HTERT RPE-1 (cell line): ENCODE measurements at regions not wholly inside any gene's neighbourhood (a gene's known extent, or its start where the extent isn't known, plus 50 kb on each side); places are given as distances from the start of the nearest gene placed in this dataset.

Experiments used
- in situ Hi-C: fragments of 300-500 bp; cut with MboI; formaldehyde crosslinking; loops from 4 replicates; pipeline ENCODE4 v1.14.3; 2020; ENCODE audit warnings: low sequenced_read_pairs

DNA sequence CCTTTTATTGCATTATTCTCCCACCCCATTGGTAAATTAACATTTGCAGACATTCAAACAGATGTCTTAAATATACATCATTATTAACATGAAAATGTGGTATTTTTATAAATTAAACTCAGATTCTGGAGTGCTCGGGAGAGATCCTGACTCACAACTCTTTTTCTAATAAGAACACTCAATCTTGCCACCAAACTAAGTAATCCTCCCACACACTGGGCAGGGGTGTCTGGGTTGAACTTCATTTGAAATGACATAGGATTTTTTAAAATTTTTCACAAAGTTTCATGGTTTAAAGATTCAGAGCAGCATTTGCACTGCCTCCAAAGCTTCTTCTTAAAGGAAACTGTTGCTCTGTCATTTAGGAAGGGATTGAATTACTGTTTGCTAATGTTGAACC is 754.3 kb downstream of the MECOM start:
- in situ Hi-C loops: no loop called here

DNA sequence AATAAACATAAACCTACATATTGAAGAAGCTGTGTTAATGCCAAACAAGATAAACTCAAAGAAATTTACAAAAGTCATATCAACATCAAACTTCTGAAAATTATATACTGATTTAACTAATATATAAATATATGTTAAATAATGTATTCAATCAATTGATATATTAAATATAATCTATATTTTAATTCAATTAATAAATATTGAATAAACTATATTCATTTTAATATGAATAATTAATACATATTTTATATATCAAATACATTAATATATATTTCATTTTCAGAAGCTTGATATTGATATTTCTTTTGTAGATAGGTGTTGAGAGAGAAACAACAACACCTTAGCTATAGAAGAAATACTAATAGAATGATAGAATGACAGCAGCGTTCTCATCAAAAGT is 768.1 kb downstream of the MECOM start:
- in situ Hi-C loops: no loop called here

DNA sequence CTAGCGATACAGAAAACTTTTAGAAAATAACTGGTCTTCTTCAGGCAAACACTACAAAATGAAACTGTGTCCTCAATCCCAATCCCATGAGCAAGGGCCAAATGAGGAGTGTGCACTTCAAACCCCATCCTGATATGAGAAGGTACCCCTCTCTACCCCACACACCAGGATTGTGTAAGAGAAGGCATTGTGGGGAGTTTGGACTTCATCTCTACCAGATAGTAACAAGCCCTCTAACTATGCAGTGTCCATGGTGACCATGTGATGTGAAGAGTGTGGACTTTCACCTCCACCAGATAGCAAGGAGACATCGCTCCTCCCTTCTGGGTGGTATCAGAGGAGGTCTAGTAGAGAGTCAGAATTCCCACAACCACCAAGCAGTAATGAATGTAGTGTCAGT is 769.3 kb downstream of the MECOM start:
- in situ Hi-C loops: no loop called here

DNA sequence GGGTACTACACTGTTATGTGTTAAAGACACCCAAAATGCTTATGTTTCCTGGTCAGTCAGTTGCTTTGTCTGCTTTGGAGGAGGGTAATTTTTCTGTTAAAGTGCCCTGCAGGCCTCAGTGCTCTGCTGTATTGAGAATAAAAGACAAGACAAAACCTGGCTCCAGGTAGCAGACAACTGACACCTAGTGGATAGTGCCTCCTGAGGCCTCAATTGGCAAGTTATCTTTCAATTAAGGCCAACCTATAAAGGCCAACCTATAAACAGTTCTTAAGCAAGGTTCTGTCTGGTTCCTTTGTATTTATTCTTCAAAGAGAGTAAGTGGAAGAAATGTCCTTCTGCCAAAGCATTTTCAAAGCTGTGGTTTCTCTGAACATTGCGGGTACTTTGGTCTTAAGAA is 773.8 kb downstream of the MECOM start:
- in situ Hi-C loops: no loop called here

DNA sequence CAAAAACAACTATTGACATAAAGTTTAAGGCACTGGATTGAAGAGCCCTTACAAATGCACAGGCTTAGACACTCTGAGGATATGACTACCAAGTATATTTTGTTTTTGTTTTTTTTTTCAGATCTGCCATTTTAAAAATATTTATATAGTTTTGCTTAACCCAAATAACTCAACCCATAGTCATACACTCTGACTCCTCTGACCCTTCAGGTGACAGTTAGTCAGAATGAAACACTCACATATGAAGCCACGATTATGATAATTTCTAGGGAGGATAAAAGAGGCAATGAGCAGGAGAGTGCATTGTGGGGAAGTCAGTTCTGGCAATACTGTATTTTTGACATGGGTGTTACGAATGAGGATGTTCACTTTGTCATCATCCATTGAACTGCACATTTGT is 774.7 kb downstream of the MECOM start:
- in situ Hi-C loops: no loop called here

DNA sequence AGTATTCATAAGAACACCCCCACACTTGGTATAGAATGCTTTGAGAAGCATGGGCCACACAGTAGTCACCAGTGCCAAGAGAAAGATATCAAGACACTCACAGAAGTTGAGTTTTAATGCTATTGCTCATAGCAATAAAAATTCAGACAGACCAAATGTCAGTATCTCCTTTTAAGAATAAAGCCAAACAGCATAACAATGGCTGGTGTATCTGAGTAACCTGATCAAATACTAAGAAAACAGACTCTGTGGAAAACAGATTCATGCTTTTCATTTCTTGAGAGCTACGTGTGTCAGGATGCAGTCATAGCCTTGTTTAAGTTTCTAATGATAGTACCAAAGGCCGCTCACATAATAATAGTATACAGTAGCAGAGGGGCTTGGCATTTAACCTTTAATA is 778.5 kb downstream of the MECOM start:
- in situ Hi-C loops: no loop called here

DNA sequence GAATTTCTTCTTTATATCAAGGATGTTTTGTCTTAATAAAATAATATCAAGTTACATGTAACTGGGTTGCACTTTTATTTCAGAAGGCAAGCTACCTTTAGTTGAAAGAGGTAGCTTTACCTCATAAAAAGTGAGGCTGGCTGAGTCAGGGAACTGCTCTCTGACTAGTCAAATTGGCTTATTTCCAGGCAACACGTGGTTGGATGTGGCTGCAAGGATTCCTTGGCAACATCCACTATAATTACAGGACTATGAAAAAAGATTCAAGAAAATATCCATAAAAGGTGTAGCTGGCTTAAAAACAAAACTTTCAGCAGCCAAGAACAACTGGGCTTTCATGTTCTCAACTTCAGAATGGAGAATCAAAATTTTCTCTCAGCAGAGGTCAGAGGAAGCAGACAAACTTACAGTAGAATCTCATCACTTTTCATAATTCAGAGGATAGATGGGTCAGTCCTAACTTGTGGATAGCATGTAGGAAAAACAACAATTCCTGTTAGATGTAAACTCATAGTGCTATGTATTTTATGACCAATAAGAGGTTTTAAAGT is 779.1 kb downstream of the MECOM start:
- in situ Hi-C loops: no loop called here

DNA sequence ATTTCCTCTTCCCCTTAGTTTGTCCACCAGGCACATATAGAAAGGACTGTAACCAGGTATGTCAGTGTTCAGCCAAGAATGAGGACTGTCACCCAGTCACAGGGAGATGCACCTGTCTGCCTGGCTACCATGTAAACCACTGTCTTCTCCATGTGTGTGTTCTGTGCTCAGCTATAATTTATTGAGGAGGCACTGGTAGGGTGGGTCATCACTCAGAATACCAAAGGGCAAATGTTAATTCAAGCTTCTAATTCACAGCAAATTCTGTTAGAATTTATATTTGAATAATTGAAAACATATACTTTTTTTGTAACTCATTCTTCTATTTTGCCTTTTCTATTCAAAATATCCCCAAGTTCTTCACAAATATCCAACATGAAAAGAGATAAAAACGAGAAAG is 780.4 kb downstream of the MECOM start:
- in situ Hi-C loops: no loop called here

DNA sequence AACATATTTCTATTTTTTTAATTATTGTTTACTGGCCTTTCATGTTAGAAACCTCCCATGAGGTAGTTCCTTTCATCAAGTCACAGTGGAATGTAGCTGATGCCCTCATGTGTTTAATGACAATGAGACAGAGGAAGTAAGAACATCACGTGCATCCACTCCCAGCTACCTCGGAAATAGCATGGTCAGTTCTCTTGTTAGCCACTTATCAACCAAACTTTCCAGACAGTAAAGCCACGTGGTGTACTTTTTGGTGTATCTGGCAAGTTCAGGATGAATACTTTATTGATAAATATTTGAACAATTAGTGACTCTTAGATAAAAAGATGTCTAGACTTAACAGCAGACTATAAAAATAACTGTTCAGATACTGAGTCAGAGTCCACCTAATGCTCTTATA is 781.7 kb downstream of the MECOM start:
- in situ Hi-C loops: no loop called here

DNA sequence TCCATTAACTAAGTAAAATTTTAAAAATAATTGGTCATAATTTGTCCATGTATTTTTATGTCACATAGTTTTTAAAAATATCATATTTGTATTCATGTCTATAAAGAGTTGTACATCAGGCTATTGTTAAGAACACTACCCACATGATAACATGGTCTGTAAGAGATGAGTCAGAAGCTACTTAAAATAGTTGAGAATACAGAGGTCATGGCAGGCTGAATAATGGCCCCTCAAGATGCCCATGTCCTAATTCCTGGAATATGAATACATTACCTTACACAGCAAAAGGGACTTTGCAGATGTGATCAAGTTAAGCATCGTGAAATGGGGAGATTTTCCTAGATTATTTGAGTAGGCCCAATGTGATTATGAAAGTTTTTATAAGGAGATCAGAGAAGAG is 782.9 kb upstream of the GOLIM4 start:
- in situ Hi-C loops: no loop called here

DNA sequence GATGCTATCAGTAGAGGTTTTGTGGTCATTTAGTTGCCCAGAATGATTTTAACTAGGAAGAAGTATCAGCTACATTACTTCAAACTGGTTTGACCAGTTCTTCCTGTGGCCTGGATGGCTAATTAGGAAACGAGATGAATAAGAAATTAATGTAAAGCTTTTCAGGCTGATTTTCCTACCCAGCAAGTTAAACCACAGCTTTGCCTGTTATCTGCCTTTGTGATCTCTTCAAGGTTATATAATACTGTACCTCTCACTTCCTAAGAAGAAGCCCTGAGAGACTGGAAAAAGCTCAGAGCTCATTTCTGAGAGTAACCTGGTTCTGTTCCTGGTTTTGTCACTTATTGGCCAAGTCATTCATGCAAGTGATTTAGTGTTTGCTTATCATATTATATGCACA is 782.2 kb upstream of the GOLIM4 start:
- in situ Hi-C loops: no loop called here

DNA sequence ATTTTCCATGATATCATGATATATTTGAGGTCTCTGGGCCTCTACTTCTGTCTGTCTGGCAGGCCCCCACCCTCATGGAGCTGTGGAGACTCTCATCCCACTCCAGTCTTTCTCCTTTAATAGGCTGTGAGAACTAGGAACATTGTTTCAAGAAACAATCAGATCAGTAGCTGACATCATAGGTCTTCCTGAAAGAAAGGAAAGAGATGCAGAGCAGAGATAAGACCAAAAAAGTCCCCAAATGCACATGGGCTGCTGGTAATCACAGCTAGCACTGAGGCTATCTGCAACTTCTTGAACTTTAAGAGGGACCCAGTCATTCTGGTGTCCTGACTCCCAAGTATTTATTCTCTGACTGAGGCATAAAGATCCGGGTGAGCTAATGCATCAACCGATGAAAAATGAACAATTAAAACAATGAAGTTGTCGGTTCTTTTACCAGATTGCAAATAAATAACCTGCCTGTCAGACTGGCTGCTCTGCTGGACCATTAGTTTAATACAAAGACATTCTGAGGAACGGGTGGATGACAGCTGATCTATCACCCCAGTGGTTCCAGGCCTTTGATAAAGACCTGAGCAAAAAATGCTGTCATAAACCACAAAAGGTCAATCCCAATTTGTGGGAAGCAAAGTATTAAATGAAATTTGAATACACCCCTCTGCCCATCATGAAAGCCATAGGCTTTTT is 780.8 kb upstream of the GOLIM4 start:
- in situ Hi-C loops: no loop called here

DNA sequence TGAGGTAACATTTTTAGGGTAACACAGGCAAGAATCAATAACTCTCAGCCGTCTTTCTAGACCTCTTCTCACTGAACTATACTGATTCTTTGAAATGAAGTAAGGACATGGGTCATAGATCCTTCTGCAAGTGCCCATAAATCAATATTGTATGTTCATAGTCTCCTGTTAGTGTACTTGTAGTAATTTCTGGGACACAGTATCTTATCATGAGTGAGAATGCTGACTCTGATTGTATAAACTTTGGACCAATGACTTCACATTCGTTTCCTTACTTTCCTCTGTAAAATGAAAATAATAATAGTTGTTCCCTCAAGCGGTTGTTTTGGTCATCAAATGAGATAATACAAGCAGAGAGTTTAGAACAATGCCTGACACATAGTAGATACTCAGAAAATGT is 777.1 kb upstream of the GOLIM4 start:
- in situ Hi-C loops: no loop called here

DNA sequence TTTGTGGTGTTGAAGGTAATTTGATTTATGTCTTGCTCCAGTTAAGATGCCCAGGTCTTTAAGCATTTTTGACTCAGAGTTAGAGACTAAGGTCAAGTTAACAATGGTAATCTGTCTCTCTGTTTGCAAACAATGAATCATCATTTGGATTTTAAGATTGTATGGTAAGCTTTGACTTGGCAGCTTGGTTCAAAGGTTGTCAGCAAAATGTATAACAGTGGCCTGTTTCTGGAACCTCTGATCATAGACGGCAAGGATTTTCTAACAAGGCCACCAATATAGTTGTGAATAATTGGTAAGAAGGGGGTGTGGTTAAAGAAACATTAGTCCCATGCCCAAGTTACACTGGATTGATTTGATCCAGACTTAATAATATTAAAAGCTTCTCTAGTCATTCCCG is 775.2 kb upstream of the GOLIM4 start:
- in situ Hi-C loops: no loop called here

DNA sequence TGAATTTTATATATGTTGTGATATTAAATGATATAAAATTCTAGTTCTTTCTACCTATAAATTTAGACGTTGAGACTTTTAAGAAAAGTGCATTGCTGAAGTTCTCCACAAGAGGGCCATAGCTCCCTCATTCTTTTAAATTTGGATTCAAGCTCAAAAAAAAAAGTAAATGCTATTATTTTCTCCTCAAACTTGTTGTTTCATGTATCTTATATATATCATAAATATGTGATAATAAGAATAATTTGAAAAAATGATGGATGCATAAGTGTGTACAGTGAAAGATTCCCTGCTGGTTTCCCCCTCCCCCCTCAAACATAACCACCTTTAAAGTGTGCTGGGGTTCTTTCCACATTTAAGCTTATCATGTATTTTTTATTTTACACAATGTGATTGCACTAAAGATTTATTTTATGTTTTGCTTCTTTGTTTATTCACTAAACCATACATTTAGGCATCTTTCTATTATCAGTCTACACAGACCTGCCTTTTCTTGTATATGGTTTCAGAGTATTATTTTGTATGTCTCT is 769.4 kb upstream of the GOLIM4 start:
- in situ Hi-C loops: no loop called here

DNA sequence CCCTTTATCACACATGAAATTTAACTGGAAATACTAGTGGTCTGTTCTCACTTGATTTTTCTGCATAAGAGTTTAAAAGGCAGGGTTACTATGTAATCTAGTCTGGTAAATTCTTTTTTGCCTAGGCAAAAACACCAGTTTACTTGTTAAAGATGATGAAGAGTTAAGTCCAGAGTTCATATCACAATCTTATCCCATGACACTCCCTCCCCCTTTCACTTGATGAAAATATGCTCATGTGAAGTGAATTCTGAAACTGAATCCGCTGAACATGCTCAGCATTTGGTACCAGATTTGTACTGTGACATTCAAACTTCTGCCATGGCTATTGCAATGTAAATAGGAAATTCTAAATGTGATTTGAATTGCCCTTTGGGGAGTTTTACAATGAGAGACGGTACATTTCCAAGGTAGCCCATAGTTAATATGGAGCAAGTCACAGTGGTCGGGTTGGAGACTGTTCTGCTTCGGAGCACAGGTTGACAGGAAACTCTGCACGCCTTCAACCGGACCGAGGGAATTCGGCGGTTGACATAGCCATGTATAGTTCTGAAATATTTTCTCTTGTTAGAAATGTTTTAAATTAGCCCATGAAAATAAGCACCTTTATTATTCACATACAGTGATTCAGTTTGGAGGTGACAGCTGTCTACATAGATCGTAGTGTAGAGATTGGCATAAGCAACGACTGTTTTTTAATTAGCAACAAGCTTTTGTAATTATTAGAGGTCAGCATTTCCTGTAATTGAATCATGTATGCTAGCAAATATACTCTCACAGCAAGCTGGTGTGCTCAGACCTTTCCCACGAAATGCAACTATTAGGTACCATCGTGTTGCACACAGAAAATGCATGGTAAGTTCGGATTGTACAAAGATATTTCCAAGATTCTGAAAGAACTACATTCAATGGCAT is 768.6 kb upstream of the GOLIM4 start:
- in situ Hi-C loops: no loop called here

DNA sequence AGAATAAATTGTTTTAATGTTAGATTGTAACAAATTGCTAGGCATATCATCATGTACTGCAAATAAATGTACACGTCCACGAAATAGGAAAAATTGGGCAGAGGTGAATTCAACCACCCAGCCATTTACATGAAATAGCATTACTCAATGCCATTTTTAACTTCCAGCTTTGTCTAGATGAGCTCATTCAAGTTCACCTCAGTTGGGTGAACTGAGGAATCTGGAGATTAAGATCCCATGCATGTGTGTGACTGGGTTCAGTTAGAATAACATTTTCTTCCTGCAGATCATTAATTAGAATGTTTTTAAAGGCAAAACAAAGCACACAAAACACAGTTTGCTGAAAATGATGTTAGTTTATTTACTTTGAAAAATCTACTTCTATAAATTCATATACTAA is 767.8 kb upstream of the GOLIM4 start:
- in situ Hi-C loops: no loop called here

DNA sequence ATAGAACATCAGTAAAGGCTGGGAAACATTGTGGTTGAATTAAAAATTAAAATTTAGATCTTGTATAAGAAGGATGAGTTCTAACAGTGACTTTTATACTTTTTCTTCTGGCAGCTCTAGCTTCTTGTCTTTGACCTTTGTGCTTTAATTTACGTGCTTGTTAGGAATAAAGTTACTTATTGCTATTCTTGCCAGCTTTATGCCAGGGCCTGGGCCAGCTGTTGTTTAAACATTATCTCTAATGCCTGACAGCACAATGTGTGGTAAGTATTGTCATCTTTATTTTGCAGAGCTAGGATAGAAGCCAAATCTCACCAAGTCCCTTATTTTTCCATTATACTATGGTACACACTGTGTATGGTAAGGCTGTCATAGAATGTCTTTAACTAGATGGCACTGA is 766.7 kb upstream of the GOLIM4 start:
- in situ Hi-C loops: no loop called here

DNA sequence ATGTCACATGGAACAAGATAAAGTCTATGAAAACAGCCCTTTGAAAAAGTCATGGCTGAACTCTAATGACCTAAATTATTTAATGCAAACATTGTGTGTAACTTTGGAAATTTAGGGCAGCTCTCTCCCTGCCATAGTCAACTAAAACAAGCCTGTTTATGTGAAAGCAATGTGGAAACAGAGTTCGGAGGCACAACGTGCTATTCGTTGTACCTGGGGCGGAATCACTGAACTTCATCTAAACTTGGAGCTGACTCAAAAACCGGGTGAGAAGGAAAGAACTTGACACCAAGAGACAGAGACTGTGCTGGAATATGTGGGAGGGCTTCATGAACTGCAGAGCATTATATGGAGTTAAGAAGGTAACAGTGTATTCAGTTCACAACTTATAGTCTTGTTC is 764.9 kb upstream of the GOLIM4 start:
- in situ Hi-C loops: no loop called here

DNA sequence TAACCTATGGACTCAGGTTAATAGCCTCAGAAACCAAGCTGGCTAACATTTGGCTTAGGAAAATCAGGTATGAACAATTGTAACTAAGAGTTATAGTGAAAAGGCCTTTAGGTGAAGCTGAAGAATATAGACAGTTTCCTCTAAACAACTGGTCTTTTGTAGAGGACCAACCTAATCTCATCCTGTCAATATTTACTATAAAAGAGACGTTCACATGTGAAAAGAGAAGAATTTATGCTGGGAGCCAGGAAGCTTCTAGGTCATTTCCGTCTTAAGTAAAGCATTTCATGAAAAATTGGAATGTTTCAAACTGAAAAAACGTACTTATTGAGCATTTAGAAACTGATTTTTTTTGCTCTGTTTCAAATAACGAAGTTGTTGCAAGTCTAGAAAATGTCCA is 764.3 kb upstream of the GOLIM4 start:
- in situ Hi-C loops: no loop called here

DNA sequence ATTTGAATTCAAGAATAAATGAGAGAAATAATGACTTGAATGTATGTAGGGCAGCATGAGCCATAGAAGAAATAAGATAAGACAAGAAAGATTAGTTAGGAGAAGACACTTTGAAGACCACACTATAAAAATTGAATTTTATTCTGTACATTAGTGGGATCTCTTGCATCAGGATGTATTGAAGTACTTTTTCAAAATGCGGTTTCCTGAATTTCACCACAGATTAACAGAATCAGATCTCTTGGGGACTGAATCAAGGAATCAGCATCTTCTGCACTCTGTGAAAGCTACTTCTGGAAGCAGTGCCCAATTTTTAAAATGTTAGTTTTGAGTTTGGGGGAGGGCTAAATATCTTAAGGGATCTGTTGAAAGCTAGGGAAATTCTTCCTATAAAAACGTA is 763.9 kb upstream of the GOLIM4 start:
- in situ Hi-C loops: no loop called here

DNA sequence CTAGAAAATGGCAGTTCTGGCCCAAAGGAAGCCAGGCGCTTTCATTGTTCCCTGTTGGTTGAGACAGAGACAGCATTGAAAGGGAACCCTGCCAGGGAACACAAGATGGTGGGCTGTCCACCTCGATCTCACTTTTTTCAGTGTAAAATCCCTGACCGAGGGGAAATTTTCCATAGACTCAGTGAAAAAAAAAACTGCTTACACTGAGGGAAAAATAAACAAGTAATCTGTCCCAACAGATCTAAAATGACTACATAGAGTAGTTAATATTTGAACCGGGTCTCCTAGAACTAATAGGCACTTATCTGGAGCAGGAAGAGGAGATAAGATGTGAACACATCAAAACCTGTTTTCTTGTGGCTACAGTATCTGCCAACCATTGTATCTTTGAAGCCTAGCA is 763.4 kb upstream of the GOLIM4 start:
- in situ Hi-C loops: no loop called here
